Suprapubic skin (tissue), 4 donors: ENCODE measurements at regions not wholly inside any gene's neighbourhood (a gene's known extent, or its start where the extent isn't known, plus 50 kb on each side); places are given as distances from the start of the nearest gene placed in this dataset.

Source experiments
- CTCF ChIP-seq, 2 donors: fragments of 200-600 bp in 1 of 2; fragments of 450-650 bp in 1 of 2; sonication (generic) in 1 of 2; IDR thresholded peaks; one replicate each; pipeline ENCODE4 v1.5.1; 2016 to 2019; ENCODE audit warnings: antibody characterized with exemption in 2 of 2, mild to moderate bottlenecking in 1 of 2, moderate library complexity in 1 of 2
- POLR2A ChIP-seq, 2 donors: fragments of 450-650 bp; IDR thresholded peaks; one replicate each; pipeline ENCODE4 v1.6.1; 2017; ENCODE audit warnings: antibody characterized with exemption in 2 of 2, mild to moderate bottlenecking in 2 of 2, moderate library complexity in 2 of 2
- POLR2AphosphoS5 ChIP-seq, 3 donors: sonication (generic); formaldehyde crosslinking; IDR thresholded peaks; one replicate each; pipeline ENCODE4 v1.6.1; 2017; ENCODE audit warnings: antibody characterized with exemption in 3 of 3

DNA sequence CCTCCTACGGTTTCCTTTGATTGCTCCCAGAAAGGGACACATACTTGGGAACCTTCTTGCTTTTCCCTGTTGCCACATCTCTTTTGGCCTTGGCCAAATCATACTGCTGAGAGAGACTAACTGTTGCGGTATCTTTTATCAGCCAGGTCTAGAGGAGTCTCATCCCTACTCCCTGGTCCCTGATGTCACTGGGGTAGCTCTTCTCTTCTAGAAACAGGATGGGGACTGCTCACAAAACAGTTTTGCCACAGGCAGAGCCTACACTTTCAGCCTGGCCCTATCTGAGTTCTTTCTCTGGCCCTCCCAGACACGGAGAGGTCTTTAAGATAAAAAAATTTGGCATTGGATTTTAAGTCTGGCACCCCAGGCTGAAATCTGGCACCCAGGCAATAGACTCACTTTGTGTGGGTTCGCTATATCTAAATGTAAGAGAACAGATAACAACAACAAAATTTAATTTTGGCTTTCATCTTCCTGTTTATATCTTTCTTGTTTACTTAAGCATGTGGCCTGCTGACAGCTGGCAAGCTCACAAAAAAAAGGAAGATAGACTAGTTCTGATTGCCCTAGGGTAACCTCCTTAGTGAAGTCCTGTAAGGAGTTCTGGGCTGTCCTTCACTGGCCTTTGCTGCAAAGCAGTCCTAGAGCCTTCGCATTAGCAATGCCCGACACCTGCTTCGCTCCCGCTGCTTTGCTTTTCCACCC lies 228.3 kb upstream of the NPVF start:
- TF ChIP-seq CTCF (IDR thresholded peaks at IDR 0.05) (no peak), POLR2AphosphoS5 (IDR thresholded peaks at IDR 0.05) (no peak), POLR2A (IDR thresholded peaks at IDR 0.05) (no peak)
